ENCODE measurements at regions not wholly inside any gene's neighbourhood (a gene's known extent, or its start where the extent isn't known, plus 50 kb on each side); places are given as distances from the start of the nearest gene placed in this dataset.
"Not testable (repeated sequence)": the region's sequence is repeated elsewhere in the genome, so short reads cannot be mapped to it uniquely, and the experiment has no call there.

DNA sequence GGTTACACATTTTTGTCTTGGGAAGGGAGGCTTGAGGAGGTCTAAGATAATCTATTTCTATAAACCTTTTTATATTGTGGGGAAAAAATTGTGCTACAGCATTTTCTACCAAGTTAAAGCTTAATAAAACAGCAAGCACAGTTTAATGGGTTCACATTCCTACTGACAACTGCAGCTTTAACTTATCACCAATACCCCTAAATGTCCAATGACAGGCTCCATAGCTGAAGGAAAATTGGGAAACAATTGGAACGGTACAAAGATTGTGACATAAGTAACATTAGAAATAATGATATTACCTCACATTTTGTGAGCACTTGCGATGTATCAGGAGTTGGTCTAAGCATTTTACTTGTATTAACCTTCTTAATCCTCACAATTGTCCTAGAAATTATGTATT, 79.5 kb upstream of the HAPLN1 start:
- DNase-seq = no peak

DNA sequence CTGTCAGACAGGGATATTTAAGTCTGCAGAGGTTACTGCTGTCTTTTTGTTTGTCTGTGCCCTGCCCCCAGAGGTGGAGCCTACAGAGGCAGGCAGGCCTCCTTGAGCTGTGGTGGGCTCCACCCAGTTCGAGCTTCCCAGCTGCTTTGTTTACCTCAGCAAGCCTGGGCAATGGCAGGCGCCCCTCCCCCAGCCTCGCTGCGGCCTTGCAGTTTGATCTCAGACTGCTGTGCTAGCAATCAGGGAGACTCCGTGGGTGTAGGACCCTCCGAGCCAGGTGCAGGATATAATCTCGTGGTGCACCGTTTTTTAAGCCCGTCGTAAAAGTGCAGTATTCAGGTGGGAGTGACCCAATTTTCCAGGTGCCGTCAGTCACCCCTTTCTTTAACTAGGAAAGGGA, 78.4 kb upstream of the HAPLN1 start:
- DNase-seq = not testable (repeated sequence)

DNA sequence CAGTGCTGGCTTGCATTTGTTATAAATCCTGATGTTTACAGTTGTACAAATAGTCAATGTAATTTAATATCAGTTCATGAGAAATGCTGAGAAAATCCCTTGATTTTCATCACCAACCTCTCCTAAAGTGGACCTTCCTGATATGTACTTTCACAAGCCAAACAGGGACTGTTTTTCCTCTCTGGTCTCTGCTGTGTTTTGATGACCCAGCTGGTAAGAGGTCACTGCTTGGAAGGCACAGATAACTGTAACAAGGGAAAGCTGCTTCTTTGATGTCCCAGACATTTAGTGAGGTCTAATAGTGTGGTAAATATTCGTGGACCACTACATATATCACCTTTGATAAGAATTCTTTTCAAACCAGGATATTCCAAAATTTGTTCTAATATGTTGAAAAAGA, 68.7 kb upstream of the HAPLN1 start:
- no peak for DNase-seq

- DNase-seq = no peak
Measured at GRCh38 chr5:83787631-83788030, 67.0 kb upstream of the HAPLN1 start.

- no peak for DNase-seq
Measured at GRCh38 chr5:83785176-83785668, 64.6 kb upstream of the HAPLN1 start.

DNA sequence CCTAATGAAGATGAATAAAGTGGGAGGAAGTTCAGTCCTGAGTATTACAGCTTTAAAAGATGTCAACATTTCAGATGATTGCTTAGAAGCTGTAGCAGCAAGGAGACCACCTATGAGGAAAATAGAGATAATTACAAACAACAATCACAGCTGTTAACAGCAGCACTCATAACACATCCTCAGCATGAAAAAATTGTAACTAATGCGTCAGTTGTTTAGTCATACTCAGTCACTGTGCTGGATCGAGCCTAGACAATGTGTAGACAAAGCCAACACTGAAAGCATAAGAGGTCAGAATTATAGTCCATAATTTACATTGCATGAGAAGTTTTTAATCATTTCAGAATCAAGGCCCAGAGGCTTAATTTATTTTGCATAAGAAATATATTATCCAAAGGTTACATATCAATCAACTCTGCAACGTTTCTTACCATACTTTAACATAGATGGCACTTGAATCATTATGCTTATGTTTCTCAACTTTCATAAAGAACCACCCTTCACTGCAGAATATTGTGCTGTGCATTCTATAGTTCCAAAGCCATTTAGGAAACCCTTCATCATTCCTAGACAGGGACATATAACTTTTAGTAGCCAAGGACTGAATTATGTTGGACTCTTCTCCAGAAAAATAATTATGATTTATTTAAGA, 60.2 kb upstream of the HAPLN1 start:
- no peak for DNase-seq

- no peak for DNase-seq
Measured at GRCh38 chr5:83777856-83778255, 57.2 kb upstream of the HAPLN1 start.

DNA sequence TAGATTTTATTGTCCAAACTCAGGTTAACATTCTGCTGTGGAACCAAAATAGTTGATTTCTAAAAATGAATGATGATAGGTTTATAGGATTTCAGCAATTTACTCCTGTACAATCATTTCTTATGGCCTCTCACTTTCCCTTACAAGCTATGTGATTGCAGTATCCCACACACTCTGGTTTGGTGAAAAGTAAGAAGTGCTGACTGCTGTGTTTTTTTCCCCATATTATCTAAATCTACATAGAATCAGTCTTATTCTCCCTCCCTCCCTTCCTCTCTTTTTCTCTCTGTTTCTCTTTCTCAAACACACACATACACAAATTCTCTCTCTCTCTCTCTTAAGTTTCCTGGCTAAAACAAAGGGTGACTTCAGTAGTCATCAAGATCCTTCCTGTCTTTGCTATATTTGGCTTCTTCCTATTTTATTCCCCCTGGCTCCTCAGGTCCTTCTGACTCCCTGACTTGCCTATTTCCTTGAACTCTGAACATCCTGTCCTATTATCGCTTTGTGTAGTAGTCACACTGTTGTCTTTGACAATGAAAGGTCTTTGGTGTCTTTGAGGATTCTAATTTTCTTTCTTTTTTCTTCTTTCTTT, 55.9 kb upstream of the HAPLN1 start:
- no peak for DNase-seq
